Keratinocyte (primary cell): ENCODE measurements at regions not wholly inside any gene's neighbourhood (a gene's known extent, or its start where the extent isn't known, plus 50 kb on each side); places are given as distances from the start of the nearest gene placed in this dataset.

Source experiments
- CTCF ChIP-seq, 3 experiments: IDR thresholded peaks in 1 of 3; conservative IDR thresholded peaks in 1 of 3; optimal IDR thresholded peaks in 1 of 3; 2 replicates in 2 of 3; 3 replicates in 1 of 3; pipeline versions ENCODE3 to v1.5.1; 2011; ENCODE audit warnings: low read length in 3 of 3, mild to moderate bottlenecking in 3 of 3, moderate library complexity in 2 of 3, control low read depth in 1 of 3, inconsistent platforms in 1 of 3; ENCODE audit not compliant: insufficient read depth in 2 of 3; ENCODE audit errors: extremely low read depth in 1 of 3
- EZH2 ChIP-seq: IDR thresholded peaks from one replicate; pipeline ENCODE4 v1.6.1; 2012; ENCODE audit warnings: inconsistent platforms, mild to moderate bottlenecking, low read length, moderate library complexity

GRCh38 chr3:164479406-164479805 is 598.9 kb downstream of the SI start:
- TF ChIP-seq CTCF (optimal IDR thresholded peaks at IDR 0.05 in 1 of 3, IDR thresholded peaks at IDR 0.05 in 1 of 3, conservative IDR thresholded peaks at IDR 0.05 in 1 of 3; ENCODE audit: extremely low read depth in 1 of 3, insufficient read depth in 2 of 3, low read length in 3 of 3) (no peak), EZH2 (no peak)
